Gastroesophageal sphincter (tissue), 4 donors: ENCODE measurements at regions not wholly inside any gene's neighbourhood (a gene's known extent, or its start where the extent isn't known, plus 50 kb on each side); places are given as distances from the start of the nearest gene placed in this dataset.

ENCODE experiments used
- ATAC-seq: fragments of 150-250 bp; one replicate; pipeline ENCODE4 v1.9.1; 2016; ENCODE audit warnings: mild to moderate bottlenecking, moderate library complexity
- H3K27ac ChIP-seq, 4 donors: fragments of 200-600 bp; sonication (generic) in 3 of 4; 1 replicate in 3 of 4; 2 replicates in 1 of 4; pipeline ENCODE4 v1.5.1; 2016 to 2019
- H3K27me3 ChIP-seq: fragments of 200-600 bp; sonication (generic); one replicate; pipeline ENCODE4 v1.5.1; 2019
- H3K36me3 ChIP-seq, 2 donors: fragments of 200-600 bp; sonication (generic); one replicate each; pipeline ENCODE4 v1.5.1; 2019; ENCODE audit warnings: control low read depth in 1 of 2
- H3K4me1 ChIP-seq, 3 donors: fragments of 200-600 bp; sonication (generic); 1 replicate in 2 of 3; 2 replicates in 1 of 3; pipeline ENCODE4 v1.5.1; 2016 to 2019; ENCODE audit warnings: control low read depth in 2 of 3
- H3K4me3 ChIP-seq, 2 donors: fragments of 200-600 bp; sonication (generic); one replicate each; pipeline ENCODE4 v1.5.1; 2019; ENCODE audit warnings: mild to moderate bottlenecking in 1 of 2, moderate library complexity in 1 of 2
- H3K9me3 ChIP-seq, 3 donors: fragments of 200-600 bp; sonication (generic); one replicate each; pipeline ENCODE4 v1.5.1; 2017 to 2019; ENCODE audit warnings: control low read depth in 2 of 3
- EP300 ChIP-seq: sonication (generic); formaldehyde crosslinking; IDR thresholded peaks from one replicate; pipeline ENCODE4 v1.6.1; 2017; ENCODE audit warnings: antibody characterized with exemption, mild to moderate bottlenecking
- POLR2A ChIP-seq, 2 donors: fragments of 450-650 bp; IDR thresholded peaks; one replicate each; pipeline ENCODE4 v1.6.1; 2017; ENCODE audit warnings: antibody characterized with exemption in 2 of 2, mild to moderate bottlenecking in 2 of 2, moderate library complexity in 1 of 2
- POLR2AphosphoS5 ChIP-seq: sonication (generic); formaldehyde crosslinking; IDR thresholded peaks from one replicate; pipeline ENCODE4 v1.6.1; 2017; ENCODE audit warnings: antibody characterized with exemption
- WGBS, 2 donors: methylation state at CpG; one replicate each; pipeline ENCODE4 v1.1.5; 2018; ENCODE audit warnings: low coverage in 1 of 2; 5-methylcytosine and 5-hydroxymethylcytosine counted together
- TF ChIP-seq, protein P1 (sequence below), 4 experiments: fragments of 200-600 bp in 2 of 4; fragments of 450-650 bp in 2 of 4; sonication (generic) in 1 of 4; IDR thresholded peaks; one replicate each; pipeline ENCODE4 v1.5.1; 2017 to 2019; ENCODE audit warnings: antibody characterized with exemption in 4 of 4, mild to moderate bottlenecking in 2 of 4, moderate library complexity in 2 of 4

DNA sequence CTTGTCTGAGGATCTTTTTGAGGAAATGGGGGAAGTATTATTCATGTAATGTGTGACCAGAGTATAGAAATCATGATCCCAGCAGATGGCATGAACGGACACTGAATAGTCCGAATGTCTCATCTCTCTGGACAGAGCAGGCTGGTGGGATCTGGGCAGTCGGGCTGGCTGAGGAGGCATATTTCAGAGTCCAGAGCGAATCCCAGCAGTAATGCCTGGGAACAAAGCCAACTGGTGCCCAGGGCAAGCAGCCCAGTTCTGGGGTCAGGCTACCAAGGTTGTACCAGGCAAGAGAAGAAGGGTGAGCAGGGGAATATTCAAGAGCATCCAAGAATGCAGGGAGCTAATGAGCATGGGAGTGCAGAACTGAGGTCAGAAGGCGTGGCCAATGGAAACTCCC, 306.4 kb downstream of the ZSWIM6 start:
- H3K27ac ChIP-seq: peak overlapping the region in 1 of 4 donors; percentile 44
- TF ChIP-seq POLR2AphosphoS5: no peak
- no peak for TF ChIP-seq POLR2A (IDR thresholded peaks at IDR 0.05)
- TF ChIP-seq EP300: no peak
- TF ChIP-seq, protein P1, sequence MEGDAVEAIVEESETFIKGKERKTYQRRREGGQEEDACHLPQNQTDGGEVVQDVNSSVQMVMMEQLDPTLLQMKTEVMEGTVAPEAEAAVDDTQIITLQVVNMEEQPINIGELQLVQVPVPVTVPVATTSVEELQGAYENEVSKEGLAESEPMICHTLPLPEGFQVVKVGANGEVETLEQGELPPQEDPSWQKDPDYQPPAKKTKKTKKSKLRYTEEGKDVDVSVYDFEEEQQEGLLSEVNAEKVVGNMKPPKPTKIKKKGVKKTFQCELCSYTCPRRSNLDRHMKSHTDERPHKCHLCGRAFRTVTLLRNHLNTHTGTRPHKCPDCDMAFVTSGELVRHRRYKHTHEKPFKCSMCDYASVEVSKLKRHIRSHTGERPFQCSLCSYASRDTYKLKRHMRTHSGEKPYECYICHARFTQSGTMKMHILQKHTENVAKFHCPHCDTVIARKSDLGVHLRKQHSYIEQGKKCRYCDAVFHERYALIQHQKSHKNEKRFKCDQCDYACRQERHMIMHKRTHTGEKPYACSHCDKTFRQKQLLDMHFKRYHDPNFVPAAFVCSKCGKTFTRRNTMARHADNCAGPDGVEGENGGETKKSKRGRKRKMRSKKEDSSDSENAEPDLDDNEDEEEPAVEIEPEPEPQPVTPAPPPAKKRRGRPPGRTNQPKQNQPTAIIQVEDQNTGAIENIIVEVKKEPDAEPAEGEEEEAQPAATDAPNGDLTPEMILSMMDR (IDR thresholded peaks at IDR 0.05): no peak
- peaks cover 0 to 4% (median 0%) of the 10 kb centered on the region in 3 donors for H3K4me1 ChIP-seq
- 88 to 90% methylated on average over 3 to 5 of the region's 5 CpGs for WGBS, 2 donors
- H3K27me3 ChIP-seq: no peaks in the 10 kb centered on the region
- H3K36me3 ChIP-seq: no peaks in the 10 kb centered on the region
- ATAC-seq: no peak
- H3K4me3 ChIP-seq: no peak overlapping the region
- H3K9me3 ChIP-seq: no peaks in the 10 kb centered on the region

DNA sequence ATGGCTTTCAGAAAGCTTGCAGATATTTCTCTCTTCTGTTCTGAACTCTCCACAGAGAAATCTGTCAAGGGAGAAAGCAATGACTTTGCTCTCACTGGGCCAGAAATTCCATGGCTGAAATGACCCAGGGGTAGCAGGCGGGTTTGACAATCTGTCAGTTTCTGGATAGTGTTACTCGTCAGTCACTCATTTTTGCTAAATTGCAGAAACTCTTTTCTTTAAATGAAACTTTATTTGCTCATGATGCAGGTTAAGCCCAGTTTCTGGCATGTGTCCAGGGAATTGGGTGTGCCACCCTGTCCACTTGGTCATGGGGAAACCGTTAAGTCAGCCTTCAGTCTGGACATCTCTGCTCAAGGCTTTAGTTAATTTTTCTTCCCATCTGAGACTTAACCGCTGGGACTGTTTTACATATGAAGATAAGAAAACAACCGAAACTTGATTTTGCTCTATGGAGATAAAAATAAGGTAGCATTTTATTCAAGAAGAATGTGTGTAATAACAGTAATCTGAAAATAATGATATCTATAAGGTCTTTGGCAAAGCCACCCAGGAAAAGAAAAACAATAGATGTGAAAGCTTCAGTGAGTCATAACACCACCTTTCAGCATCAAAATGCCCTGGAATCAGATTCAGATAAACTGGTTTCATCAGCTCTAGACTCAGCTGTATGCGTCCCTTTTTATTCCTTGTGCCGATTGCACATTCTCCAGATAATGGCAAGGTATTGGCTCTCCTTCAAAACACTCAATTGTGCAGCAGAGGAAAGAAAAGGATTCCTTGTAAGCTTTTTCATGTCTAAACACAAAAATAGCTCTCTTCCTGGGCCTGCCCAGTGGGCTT, 308.3 kb downstream of the ZSWIM6 start:
- Histone ChIP-seq H3K4me1 (peaks cover 0 to 4% (median 0%) of the 10 kb centered on the region in 3 donors), H3K27me3 (no peaks in the 10 kb centered on the region), H3K9me3 (no peaks in the 10 kb centered on the region), H3K27ac (no peak overlapping the region), H3K4me3 (no peak overlapping the region), H3K36me3 (no peaks in the 10 kb centered on the region)
- TF ChIP-seq EP300 (no peak), POLR2AphosphoS5 (no peak), POLR2A (IDR thresholded peaks at IDR 0.05) (no peak)
- TF ChIP-seq, protein P1 (IDR thresholded peaks at IDR 0.05): no peak
- ATAC-seq: no peak
- WGBS, 2 donors: 70 to 81% methylated on average over 5 to 7 of the region's 7 CpGs

DNA sequence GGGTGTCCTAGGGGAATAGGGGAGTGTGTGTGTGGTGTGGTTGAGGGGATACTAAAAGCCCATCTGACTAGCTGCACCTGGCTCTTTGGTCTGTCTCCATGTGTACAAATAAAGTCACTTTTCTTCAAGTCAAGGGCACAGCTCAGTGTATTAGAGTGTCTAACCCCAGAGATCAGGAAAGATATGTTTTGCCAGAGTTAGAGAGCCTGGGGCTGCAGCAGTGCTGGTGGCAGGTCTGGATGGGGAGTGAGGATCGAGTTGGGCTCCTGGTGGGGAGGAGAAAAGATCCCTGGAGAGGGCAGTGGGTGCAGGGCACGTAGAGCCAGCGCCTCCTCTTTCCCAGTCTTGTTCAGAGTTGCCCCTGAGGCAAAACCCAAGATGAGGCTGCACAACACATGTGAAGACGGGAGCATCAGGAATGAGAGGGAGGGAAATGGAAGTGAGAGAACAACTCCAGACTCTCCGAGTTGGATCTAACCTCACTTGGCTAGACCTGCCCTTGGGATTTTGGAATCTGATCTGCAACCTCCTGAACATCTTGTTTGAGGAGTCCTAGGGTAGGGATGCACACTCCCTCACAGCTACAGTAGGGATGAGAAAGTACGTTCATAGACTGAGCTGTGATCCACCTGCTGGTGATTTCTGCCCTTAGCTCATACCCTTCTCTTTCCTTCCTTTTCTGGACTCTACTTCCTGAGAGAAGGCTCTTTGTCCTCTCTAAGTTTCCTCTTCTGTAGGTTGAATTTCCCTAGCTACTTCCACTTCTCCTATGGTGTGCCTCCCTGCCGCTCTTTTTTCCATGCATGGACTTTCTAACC, 309.9 kb downstream of the ZSWIM6 start:
- 38 to 65% methylated on average over 2 to 6 of the region's 7 CpGs for WGBS, 2 donors

DNA sequence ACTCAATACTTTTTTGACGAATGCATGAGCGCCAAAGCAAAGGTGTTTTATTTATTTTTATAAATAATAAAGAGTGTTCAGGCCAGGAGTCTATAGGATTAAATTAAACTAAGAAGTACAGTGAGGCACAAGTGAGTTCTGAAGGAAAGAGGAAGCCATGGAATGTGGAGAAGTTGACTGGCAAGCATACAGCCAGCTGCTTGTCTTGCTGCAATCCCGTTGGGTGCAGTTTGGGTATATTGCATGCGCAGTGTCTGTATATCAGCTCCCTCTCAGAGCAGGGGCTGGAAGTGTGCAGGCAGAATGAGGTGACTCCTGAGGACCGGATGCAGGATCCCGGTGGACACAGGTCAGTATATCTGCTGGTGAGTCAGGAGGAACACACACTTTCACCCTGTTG, 315.6 kb downstream of the ZSWIM6 start:
- no peak for TF ChIP-seq POLR2AphosphoS5
- TF ChIP-seq EP300: no peak
- TF ChIP-seq POLR2A (IDR thresholded peaks at IDR 0.05): no peak
- TF ChIP-seq, protein P1 (IDR thresholded peaks at IDR 0.05): no peak
- 83 to 89% methylated on average over 4 to 6 of the region's 6 CpGs for WGBS, 2 donors
- no peak for ATAC-seq
- no peaks in the 10 kb centered on the region for H3K4me1 ChIP-seq
- no peak overlapping the region for H3K27ac ChIP-seq
- no peaks in the 10 kb centered on the region for H3K9me3 ChIP-seq
- no peaks in the 10 kb centered on the region for H3K36me3 ChIP-seq
- H3K27me3 ChIP-seq: no peaks in the 10 kb centered on the region
- no peak overlapping the region for H3K4me3 ChIP-seq

More for the DNA sequence above, 309.9 kb downstream of the ZSWIM6 start:
- no peak for TF ChIP-seq POLR2A (IDR thresholded peaks at IDR 0.05)
- TF ChIP-seq, protein P1 (IDR thresholded peaks at IDR 0.05): peak in 2 of 4 experiments; percentile 29 to 35
- Histone ChIP-seq H3K4me1 (peaks cover 0 to 4% (median 0%) of the 10 kb centered on the region in 3 donors), H3K27ac (no peak overlapping the region), H3K36me3 (no peaks in the 10 kb centered on the region), H3K9me3 (no peaks in the 10 kb centered on the region), H3K27me3 (no peaks in the 10 kb centered on the region), H3K4me3 (no peak overlapping the region)
- ATAC-seq: no peak
